CD4-positive, CD25-positive, alpha-beta regulatory T cell (primary cell): ENCODE measurements at regions not wholly inside any gene's neighbourhood (a gene's known extent, or its start where the extent isn't known, plus 50 kb on each side); places are given as distances from the start of the nearest gene placed in this dataset.
A peak's percentile ranks its signal among the peaks of the same experiment; 100 is the strongest.

ENCODE experiments used
- ATAC-seq, 2 donors: fragments of 150-1000 bp; cut with Tn5 transposase; one replicate each; pipeline ENCODE4 v1.10.0; 2021; ENCODE audit warnings: low read depth in 2 of 2, moderate number of reproducible peaks in 2 of 2, moderate library complexity in 1 of 2
- DNase-seq, 3 donors: peaks; one replicate each; pipeline versions ENCODE4 v3.0.0 to v3.0.0-alpha.2; 2012 to 2022; ENCODE audit warnings: mixed read lengths in 1 of 3
- H3K27ac ChIP-seq: one replicate; pipeline ENCODE4 v1.7.0; 2013; ENCODE audit warnings: mild to moderate bottlenecking, low read length; ENCODE audit not compliant: insufficient read depth, poor library complexity, severe bottlenecking
- H3K27me3 ChIP-seq: one replicate; pipeline ENCODE4 v1.7.0; 2013; ENCODE audit warnings: low read length; ENCODE audit not compliant: control insufficient read depth, insufficient read depth
- H3K36me3 ChIP-seq: one replicate; pipeline ENCODE4 v1.7.0; 2013; ENCODE audit warnings: mild to moderate bottlenecking, low read length, moderate library complexity; ENCODE audit not compliant: control insufficient read depth, insufficient read depth
- H3K4me1 ChIP-seq: 2 replicates; pipeline ENCODE4 v1.7.0; 2013; ENCODE audit warnings: mild to moderate bottlenecking, low read length; ENCODE audit not compliant: insufficient read depth, control insufficient read depth, poor library complexity, severe bottlenecking
- H3K4me3 ChIP-seq: one replicate; pipeline ENCODE4 v1.7.0; 2013; ENCODE audit warnings: low read depth, mild to moderate bottlenecking, low read length, moderate library complexity
- H3K9me3 ChIP-seq, 2 experiments: 1 replicate in 1 of 2; 2 replicates in 1 of 2; pipeline ENCODE4 v1.7.0; 2013; ENCODE audit warnings: low read length in 2 of 2, mild to moderate bottlenecking in 1 of 2, moderate library complexity in 1 of 2; ENCODE audit not compliant: control insufficient read depth in 2 of 2
- H3K27ac Mint-ChIP-seq, 3 donors: one replicate each; pipeline ENCODE4 v1.8.0; 2020 to 2022; ENCODE audit warnings: mild to moderate bottlenecking in 3 of 3, mixed read lengths in 3 of 3, moderate library complexity in 2 of 3
- H3K27me3 Mint-ChIP-seq: one replicate; pipeline ENCODE4 v1.8.0; 2022; ENCODE audit warnings: mild to moderate bottlenecking, mixed read lengths
- H3K36me3 Mint-ChIP-seq: one replicate; pipeline ENCODE4 v1.8.0; 2020; ENCODE audit warnings: mixed read lengths
- H3K4me1 Mint-ChIP-seq, 4 donors: one replicate each; pipeline ENCODE4 v1.8.0; 2020 to 2022; ENCODE audit warnings: mixed read lengths in 4 of 4, mild to moderate bottlenecking in 1 of 4
- H3K4me3 Mint-ChIP-seq, 4 donors: one replicate each; pipeline ENCODE4 v1.8.0; 2020 to 2022; ENCODE audit warnings: mild to moderate bottlenecking in 4 of 4, mixed read lengths in 4 of 4, moderate library complexity in 3 of 4
- H3K9me3 Mint-ChIP-seq, 7 donors: one replicate each; pipeline ENCODE4 v1.8.0; 2020 to 2022; ENCODE audit warnings: mixed read lengths in 7 of 7, mild to moderate bottlenecking in 3 of 7, moderate library complexity in 2 of 7

DNA sequence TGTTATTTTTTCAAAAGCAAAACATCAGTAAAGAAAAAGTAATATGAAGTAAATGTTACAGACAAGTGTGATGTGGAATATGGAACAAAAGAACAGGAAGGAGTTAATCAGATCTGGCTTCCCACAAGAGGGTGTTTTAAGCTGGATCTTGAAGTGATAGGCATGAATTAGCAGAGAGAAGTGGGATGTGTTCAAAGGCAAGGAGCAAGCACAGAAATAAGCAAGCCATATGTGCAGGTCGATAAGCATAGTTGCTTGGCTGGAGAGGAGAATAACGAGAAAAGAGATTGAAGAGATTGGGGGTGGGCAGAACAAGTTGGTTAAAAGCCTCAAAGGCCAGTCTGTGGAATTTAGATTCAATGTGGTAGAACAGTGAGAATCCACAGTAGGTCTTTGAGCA, 60.9 kb upstream of the PRPS1 start:
- no peak overlapping the region for H3K4me3 Mint-ChIP-seq
- no peak for ATAC-seq

DNA sequence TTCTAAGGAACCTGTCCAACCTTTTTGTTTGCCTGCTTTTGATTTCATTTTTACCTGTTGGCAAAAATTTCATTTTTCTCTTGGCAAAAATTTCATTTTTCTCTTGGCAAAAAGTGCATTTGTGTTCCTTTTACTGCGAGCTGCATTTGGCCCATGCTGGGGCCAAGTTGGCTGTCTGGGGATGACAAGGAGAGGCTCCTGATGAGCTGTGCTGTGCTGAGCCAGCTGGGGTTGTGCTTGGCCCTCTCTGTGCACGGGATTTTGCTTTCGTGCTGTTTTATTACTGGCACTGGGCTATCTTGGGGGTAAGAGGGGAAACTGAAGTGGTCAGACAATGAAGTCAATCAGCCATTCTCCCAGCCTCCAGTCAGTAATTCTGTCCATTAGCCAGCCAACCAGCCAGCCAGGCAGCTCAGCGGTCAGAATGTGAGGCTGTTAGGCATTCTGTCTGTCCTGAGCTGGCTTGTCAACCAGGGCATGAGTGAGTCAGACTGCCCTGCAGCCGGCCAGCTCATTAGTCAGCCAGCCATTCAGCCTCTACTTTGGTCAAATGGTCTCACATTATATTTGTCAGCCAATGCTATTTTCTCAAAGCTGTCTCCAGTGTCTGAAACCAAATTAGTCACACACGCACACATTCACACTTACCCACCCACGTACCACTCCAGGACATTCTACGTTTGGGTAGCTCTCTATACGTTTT, 56.9 kb upstream of the PRPS1 start:
- Mint-ChIP-seq H3K4me1 (no peaks in the 10 kb centered on the region), H3K9me3 (peaks cover 0 to 3% (median 0%) of the 10 kb centered on the region in 7 donors), H3K4me3 (no peak overlapping the region), H3K27me3 (peaks cover 9% of the 10 kb centered on the region), H3K27ac (no peak overlapping the region), H3K36me3 (no peaks in the 10 kb centered on the region)
- DNase-seq = no peak
- H3K4me1 ChIP-seq = no peaks in the 10 kb centered on the region
- H3K9me3 ChIP-seq = no peaks in the 10 kb centered on the region
- no peak overlapping the region for H3K27ac ChIP-seq
- no peaks in the 10 kb centered on the region for H3K27me3 ChIP-seq
- ATAC-seq = no peak
- H3K36me3 ChIP-seq = no peaks in the 10 kb centered on the region
- H3K4me3 ChIP-seq = no peak overlapping the region

More for the DNA sequence above, 60.9 kb upstream of the PRPS1 start:
- peaks cover 15% of the 10 kb centered on the region for H3K27me3 Mint-ChIP-seq
- no peaks in the 10 kb centered on the region for H3K36me3 ChIP-seq
- peaks cover 0 to 1% (median 0%) of the 10 kb centered on the region in 7 donors for H3K9me3 Mint-ChIP-seq
- no peaks in the 10 kb centered on the region for H3K4me1 ChIP-seq
- H3K4me3 ChIP-seq = no peak overlapping the region
- H3K4me1 Mint-ChIP-seq = no peaks in the 10 kb centered on the region
- no peaks in the 10 kb centered on the region for H3K36me3 Mint-ChIP-seq
- H3K27ac Mint-ChIP-seq = no peak overlapping the region
- DNase-seq = no peak
- no peaks in the 10 kb centered on the region for H3K27me3 ChIP-seq
- H3K9me3 ChIP-seq = no peaks in the 10 kb centered on the region
- no peak overlapping the region for H3K27ac ChIP-seq

DNA sequence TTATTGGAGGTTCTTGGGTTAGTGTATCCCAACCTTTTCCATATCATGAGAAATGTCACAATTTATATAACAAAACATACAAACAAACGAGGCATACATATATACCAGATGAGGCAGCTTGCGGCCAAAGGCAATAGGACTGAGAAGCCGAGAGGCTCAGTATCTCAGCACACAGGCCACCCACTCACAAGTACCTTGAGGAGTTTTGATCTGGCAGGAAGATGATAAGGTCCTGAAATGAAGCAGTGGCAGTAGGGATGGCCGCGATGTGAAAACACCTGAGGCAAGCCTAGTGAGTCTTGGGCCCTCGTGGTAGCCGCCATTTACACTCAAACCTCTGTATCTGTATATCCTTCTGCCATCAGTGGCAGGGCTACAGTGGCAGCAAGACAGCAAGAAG, 55.3 kb upstream of the PRPS1 start:
- no peak overlapping the region for H3K27ac Mint-ChIP-seq
- DNase-seq = no peak
- Histone ChIP-seq H3K36me3 (no peaks in the 10 kb centered on the region), H3K27ac (no peak overlapping the region), H3K9me3 (no peaks in the 10 kb centered on the region), H3K4me3 (no peak overlapping the region), H3K4me1 (no peaks in the 10 kb centered on the region), H3K27me3 (no peaks in the 10 kb centered on the region)
- no peak overlapping the region for H3K4me3 Mint-ChIP-seq
- no peaks in the 10 kb centered on the region for H3K4me1 Mint-ChIP-seq
- no peak for ATAC-seq
- H3K36me3 Mint-ChIP-seq = no peaks in the 10 kb centered on the region
- H3K9me3 Mint-ChIP-seq = peaks cover 0 to 3% (median 0%) of the 10 kb centered on the region in 7 donors
- no peaks in the 10 kb centered on the region for H3K27me3 Mint-ChIP-seq

DNA sequence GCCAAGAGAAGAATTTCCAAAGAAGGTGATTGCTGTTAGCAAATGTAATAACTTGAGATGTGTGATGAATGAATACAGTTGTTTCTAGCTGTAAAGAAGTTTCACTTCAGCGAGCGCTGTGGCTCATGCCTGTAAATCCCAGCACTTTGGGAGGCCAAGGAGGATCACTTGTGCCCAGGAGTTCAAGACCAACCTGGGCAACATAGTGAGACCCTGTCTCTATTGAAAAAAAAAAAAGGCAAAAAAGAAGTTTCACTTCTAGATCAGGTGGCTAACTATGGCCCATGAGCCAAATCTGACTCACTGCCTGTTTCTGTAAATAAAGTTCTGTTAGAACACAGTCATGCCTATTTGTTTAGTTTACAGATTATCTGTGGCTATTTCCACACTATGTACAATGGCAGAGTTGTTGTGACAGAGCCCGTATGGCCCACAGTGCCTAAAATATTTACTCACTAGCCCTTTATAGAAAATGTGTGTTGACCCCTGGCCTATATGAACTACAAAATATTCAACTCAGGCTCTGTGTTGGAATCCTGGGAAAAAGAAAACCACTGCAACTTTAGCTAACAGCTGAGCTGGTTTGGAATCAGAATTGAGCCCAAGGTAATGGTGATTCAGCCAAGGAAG, 54.1 kb upstream of the PRPS1 start:
- DNase-seq (no peak), ATAC-seq (no peak)
- no peaks in the 10 kb centered on the region for H3K27me3 Mint-ChIP-seq

DNA sequence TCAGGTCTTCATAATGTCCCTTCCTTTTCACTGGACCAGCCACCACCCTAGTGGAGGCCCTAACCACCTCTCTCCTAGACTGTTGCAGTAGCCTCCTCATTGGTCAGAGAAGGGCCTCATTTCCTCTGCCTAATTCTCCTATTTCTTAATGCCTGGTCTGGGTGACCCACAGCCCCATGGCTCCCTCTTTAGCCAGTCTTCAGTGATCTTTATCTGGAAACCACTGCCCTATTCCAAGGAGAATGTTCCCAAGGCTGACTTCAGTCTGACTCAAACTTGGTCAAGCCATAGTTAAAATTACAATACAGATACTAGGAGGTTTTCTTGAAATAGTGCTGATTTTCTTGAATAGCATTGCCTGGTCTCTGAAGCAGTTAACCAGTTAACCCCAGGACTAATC, 53.6 kb upstream of the PRPS1 start:
- Histone ChIP-seq H3K4me3 (no peak overlapping the region), H3K9me3 (no peaks in the 10 kb centered on the region), H3K36me3 (no peaks in the 10 kb centered on the region), H3K27me3 (no peaks in the 10 kb centered on the region), H3K27ac (no peak overlapping the region), H3K4me1 (no peaks in the 10 kb centered on the region)
- Mint-ChIP-seq H3K4me1 (no peaks in the 10 kb centered on the region), H3K4me3 (no peak overlapping the region), H3K27ac (no peak overlapping the region), H3K36me3 (no peaks in the 10 kb centered on the region), H3K9me3 (peaks cover 0 to 3% (median 0%) of the 10 kb centered on the region in 7 donors), H3K27me3 (no peaks in the 10 kb centered on the region)
- no peak for DNase-seq
- ATAC-seq = no peak

More for the DNA sequence above, 54.1 kb upstream of the PRPS1 start:
- Mint-ChIP-seq H3K9me3 (peaks cover 0 to 3% (median 0%) of the 10 kb centered on the region in 7 donors), H3K4me3 (no peak overlapping the region), H3K4me1 (no peaks in the 10 kb centered on the region), H3K27ac (no peak overlapping the region), H3K36me3 (no peaks in the 10 kb centered on the region)
- no peak overlapping the region for H3K27ac ChIP-seq
- H3K4me3 ChIP-seq = no peak overlapping the region
- no peaks in the 10 kb centered on the region for H3K9me3 ChIP-seq
- no peaks in the 10 kb centered on the region for H3K27me3 ChIP-seq
- H3K4me1 ChIP-seq = no peaks in the 10 kb centered on the region
- no peaks in the 10 kb centered on the region for H3K36me3 ChIP-seq

GRCh38 chrX:107576392-107576791, 51.9 kb upstream of the PRPS1 start:
- no peaks in the 10 kb centered on the region for H3K36me3 Mint-ChIP-seq

DNA sequence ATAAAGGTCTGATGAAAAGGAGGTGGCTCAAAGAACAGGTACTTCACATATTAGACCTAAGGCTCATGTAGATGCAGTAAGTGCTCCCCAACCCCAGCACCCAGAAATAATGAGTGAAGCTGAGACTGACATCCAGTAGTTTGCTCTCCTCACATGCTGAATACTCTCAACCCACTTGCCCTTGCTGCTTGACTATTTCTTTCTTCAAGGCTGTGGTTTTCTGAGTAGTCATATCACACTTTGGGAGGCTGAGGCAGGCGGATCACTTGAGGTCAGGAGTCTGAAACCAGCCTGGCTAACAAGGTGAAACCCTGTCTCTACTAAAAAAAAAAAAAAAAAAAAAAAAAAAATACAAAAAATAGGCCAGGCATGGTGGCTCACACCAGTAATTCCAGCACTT, 51.5 kb upstream of the PRPS1 start:
- H3K36me3 ChIP-seq = no peaks in the 10 kb centered on the region
- H3K27ac Mint-ChIP-seq = no peak overlapping the region
- H3K27ac ChIP-seq = no peak overlapping the region
- no peaks in the 10 kb centered on the region for H3K4me1 Mint-ChIP-seq
- peaks cover 0 to 2% (median 0%) of the 10 kb centered on the region in 7 donors for H3K9me3 Mint-ChIP-seq
- no peaks in the 10 kb centered on the region for H3K27me3 Mint-ChIP-seq
- H3K9me3 ChIP-seq = no peaks in the 10 kb centered on the region
- no peak for ATAC-seq
- peak in 1 of 3 donors; percentile 16 for DNase-seq
- H3K4me3 ChIP-seq = no peak overlapping the region
- H3K4me1 ChIP-seq = no peaks in the 10 kb centered on the region
- H3K4me3 Mint-ChIP-seq = no peak overlapping the region
- H3K27me3 ChIP-seq = no peaks in the 10 kb centered on the region
- no peaks in the 10 kb centered on the region for H3K36me3 Mint-ChIP-seq

More at GRCh38 chrX:107576392-107576791, 51.9 kb upstream of the PRPS1 start:
- Histone ChIP-seq H3K27me3 (no peaks in the 10 kb centered on the region), H3K9me3 (no peaks in the 10 kb centered on the region), H3K36me3 (no peaks in the 10 kb centered on the region), H3K4me3 (no peak overlapping the region), H3K4me1 (no peaks in the 10 kb centered on the region), H3K27ac (no peak overlapping the region)
- H3K9me3 Mint-ChIP-seq = peaks cover 0 to 2% (median 0%) of the 10 kb centered on the region in 7 donors
- H3K4me1 Mint-ChIP-seq = no peaks in the 10 kb centered on the region
- no peak overlapping the region for H3K27ac Mint-ChIP-seq
- H3K4me3 Mint-ChIP-seq = no peak overlapping the region
- no peaks in the 10 kb centered on the region for H3K27me3 Mint-ChIP-seq
- no peak for DNase-seq
- no peak for ATAC-seq

DNA sequence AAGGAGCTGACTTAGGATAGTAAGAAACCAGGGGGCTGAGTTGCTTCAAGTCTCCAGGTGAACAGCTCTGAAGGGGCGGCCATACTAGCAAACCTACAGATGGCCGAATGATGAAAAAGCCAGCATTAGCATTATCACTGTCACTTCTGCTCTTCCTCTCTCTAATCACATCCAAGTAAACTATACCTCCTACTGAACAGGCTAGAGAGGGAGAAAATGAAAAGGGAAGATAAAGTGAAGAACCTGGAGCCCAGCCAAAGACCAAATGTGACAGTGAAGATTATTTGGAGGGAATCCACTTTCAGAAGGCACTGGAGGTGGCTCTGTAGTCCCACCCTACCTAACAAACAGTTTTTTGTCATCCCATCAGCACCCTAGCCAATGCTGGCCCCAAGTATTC, 50.4 kb upstream of the PRPS1 start:
- Histone ChIP-seq H3K4me3 (no peak overlapping the region), H3K4me1 (no peaks in the 10 kb centered on the region), H3K27me3 (no peaks in the 10 kb centered on the region), H3K9me3 (no peaks in the 10 kb centered on the region), H3K36me3 (no peaks in the 10 kb centered on the region), H3K27ac (no peak overlapping the region)
- Mint-ChIP-seq H3K27me3 (no peaks in the 10 kb centered on the region), H3K36me3 (no peaks in the 10 kb centered on the region), H3K4me1 (no peaks in the 10 kb centered on the region), H3K27ac (no peak overlapping the region), H3K4me3 (no peak overlapping the region), H3K9me3 (peaks cover 0 to 2% (median 0%) of the 10 kb centered on the region in 7 donors)
- DNase-seq (no peak), ATAC-seq (no peak)
